Brain microvascular endothelial cell (primary cell): ENCODE measurements at regions not wholly inside any gene's neighbourhood (a gene's known extent, or its start where the extent isn't known, plus 50 kb on each side); places are given as distances from the start of the nearest gene placed in this dataset.
"Not testable (repeated sequence)": the region's sequence is repeated elsewhere in the genome, so short reads cannot be mapped to it uniquely, and the experiment has no call there.

Experiments
- DNase-seq: peaks from one replicate; pipeline ENCODE4 v3.0.0-alpha.2; 2020
- H3K27ac ChIP-seq: fragments of 250-450 bp; sonication (Bioruptor Pico); 2 replicates; pipeline ENCODE4 v1.5.1; 2020; ENCODE audit warnings: mild to moderate bottlenecking, moderate library complexity
- H3K27me3 ChIP-seq: fragments of 250-450 bp; sonication (Bioruptor Pico); replicated peaks from 2 replicates; pipeline ENCODE4 v1.5.1; 2020; ENCODE audit warnings: mild to moderate bottlenecking
- H3K36me3 ChIP-seq: fragments of 250-450 bp; sonication (Bioruptor Pico); replicated peaks from 2 replicates; pipeline ENCODE4 v1.5.1; 2020; ENCODE audit warnings: mild to moderate bottlenecking
- H3K4me3 ChIP-seq: 2 replicates; pipeline ENCODE4 v1.5.1; 2011; ENCODE audit warnings: low read depth, mild to moderate bottlenecking, control low read depth, low read length, moderate library complexity
- in situ Hi-C: cut with HindIII; loops from 2 replicates; pipeline ENCODE4 v1.10.0; 2017; ENCODE audit warnings: low sequenced_read_pairs, low pct_ligation_motif_present
- TF ChIP-seq, protein P1 (sequence below): IDR thresholded peaks from 2 replicates; pipeline ENCODE4 v1.5.1; 2011; ENCODE audit warnings: low read depth, mild to moderate bottlenecking, moderate library complexity, low read length, control low read depth, inconsistent platforms; ENCODE audit errors: missing control alignments

DNA sequence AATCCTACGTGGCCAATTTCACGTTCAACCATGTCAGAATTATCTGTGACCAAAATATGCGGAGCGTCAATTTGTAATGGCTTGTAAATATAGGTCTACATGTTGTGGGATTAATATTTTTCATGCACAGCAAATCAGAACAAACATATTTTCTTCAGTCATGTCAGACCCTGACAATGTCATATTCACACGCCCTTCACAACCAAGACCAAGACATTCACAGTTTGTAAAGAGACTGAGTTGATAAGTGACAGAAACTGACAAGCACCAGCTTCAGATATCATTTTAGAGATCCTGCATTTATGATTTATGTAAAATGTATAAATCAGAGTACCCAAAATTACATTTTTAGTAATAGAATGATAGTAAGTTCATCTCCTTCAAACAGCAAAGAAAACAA lies 57.3 kb upstream of the NOVA1 start:
- no peaks in the 10 kb centered on the region for H3K27me3 ChIP-seq
- no peaks in the 10 kb centered on the region for H3K36me3 ChIP-seq
- in situ Hi-C loops = no loop called here
- H3K27ac ChIP-seq = no peak overlapping the region
- H3K4me3 ChIP-seq = no peak overlapping the region
- no peak for DNase-seq
- TF ChIP-seq, protein P1, sequence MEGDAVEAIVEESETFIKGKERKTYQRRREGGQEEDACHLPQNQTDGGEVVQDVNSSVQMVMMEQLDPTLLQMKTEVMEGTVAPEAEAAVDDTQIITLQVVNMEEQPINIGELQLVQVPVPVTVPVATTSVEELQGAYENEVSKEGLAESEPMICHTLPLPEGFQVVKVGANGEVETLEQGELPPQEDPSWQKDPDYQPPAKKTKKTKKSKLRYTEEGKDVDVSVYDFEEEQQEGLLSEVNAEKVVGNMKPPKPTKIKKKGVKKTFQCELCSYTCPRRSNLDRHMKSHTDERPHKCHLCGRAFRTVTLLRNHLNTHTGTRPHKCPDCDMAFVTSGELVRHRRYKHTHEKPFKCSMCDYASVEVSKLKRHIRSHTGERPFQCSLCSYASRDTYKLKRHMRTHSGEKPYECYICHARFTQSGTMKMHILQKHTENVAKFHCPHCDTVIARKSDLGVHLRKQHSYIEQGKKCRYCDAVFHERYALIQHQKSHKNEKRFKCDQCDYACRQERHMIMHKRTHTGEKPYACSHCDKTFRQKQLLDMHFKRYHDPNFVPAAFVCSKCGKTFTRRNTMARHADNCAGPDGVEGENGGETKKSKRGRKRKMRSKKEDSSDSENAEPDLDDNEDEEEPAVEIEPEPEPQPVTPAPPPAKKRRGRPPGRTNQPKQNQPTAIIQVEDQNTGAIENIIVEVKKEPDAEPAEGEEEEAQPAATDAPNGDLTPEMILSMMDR = no peak

DNA sequence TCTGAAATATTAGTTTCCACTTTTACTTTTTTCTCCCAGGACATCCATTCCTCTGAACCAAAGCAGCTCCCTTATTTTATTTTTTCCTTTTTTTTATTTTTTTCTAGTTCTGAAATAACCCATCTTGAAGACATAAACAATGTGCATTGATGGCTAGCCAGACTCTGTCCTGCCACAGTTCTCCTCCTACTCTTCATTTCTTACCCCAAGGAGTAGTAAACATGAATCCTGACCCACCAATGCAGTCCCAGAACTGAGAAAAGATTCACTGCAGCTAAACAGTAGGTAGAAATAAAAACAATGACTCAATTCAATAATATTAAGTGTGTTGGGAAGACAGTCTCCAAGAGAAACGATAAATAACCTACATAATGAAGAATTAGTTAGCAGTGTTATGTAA lies 65.7 kb upstream of the NOVA1 start:
- Histone ChIP-seq H3K27ac (no peak overlapping the region), H3K36me3 (no peaks in the 10 kb centered on the region), H3K4me3 (no peak overlapping the region), H3K27me3 (no peaks in the 10 kb centered on the region)
- TF ChIP-seq, protein P1 = no peak
- no peak for DNase-seq
- in situ Hi-C loops = no loop called here

DNA sequence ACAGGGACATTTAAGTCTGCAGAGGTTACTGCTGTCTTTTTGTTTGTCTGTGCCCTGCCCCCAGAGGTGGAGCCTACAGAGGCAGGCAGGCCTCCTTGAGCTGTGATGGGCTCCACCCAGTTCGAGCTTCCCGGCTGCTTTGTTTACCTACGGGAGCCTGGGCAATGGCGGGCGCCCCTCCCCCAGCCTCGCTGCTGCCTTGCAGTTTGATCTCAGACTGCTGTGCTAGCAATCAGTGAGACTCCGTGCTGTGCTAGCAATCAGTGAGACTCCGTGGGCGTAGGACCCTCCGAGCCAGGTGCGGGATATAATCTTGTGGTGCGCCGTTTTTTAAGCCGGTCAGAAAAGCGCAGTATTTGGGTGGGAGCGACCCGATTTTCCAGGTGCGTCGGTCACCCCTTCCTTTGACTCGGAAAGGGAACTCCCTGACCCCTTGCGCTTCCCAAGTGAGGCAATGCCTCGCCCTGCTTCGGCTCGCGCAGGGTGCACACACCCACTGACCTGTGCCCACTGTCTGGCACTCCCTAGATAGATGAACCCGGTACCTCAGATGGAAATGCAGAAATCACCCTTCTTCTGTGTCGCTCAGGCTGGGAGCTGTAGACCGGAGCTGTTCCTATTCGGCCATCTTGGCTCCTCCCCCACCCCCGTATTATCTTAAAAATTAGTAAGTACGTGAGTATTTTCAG lies 81.0 kb upstream of the NOVA1 start:
- H3K27ac ChIP-seq, in situ Hi-C loops, DNase-seq, H3K36me3 ChIP-seq, H3K27me3 ChIP-seq, H3K4me3 ChIP-seq: not testable (repeated sequence)

DNA sequence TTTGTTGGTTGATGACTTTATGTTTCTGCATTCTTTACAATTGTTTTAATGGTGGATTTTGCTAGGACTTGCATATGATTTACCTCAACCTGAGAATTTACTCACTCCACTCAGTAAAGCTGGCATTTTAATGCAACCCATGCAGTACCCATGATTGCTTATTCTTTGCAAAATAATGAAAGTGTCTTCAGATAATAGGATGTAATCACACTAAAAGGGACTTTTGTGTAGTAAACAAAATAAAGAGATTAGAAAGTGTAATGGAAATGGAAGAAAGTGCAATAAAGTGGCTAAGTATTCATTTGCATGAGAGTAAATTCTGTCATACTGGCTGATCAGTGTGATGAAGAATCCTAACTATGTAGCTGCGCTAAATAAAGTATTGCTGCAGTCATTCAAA lies 87.6 kb upstream of the NOVA1 start:
- TF ChIP-seq, protein P1 = no peak
- H3K4me3 ChIP-seq = no peak overlapping the region
- H3K27me3 ChIP-seq = no peaks in the 10 kb centered on the region
- no peak overlapping the region for H3K27ac ChIP-seq
- in situ Hi-C loops = no loop called here
- H3K36me3 ChIP-seq = no peaks in the 10 kb centered on the region
- DNase-seq = no peak

DNA sequence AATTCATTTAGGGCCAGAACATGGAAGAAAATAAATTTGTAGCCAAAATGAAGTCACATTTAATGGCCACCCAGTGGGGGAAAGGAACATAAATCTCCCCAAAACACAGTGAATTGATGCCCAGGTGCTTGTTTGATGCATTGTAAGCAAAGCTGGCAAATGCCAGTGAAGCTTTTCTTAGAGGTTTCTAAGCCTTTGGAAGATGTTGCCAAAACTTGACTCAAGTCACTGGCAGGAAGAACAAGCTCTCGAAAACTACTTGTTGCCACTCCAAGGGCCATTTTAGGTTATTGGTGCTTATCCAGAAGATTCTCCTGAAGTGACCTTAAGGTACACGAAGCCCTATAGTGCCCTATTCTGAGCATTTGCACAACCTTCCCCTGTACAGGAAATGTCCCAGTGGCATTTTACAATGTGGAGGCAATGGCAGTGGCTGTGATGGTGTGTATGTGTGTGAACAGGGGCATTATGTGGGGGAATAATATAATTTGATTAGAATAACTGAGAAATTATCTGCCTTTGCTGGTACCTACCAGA lies 89.5 kb upstream of the NOVA1 start:
- no peak for DNase-seq
- H3K27ac ChIP-seq = no peak overlapping the region
- no peak overlapping the region for H3K4me3 ChIP-seq
- in situ Hi-C loops = no loop called here
- TF ChIP-seq, protein P1 = no peak
- H3K36me3 ChIP-seq = no peaks in the 10 kb centered on the region
- H3K27me3 ChIP-seq = no peaks in the 10 kb centered on the region

DNA sequence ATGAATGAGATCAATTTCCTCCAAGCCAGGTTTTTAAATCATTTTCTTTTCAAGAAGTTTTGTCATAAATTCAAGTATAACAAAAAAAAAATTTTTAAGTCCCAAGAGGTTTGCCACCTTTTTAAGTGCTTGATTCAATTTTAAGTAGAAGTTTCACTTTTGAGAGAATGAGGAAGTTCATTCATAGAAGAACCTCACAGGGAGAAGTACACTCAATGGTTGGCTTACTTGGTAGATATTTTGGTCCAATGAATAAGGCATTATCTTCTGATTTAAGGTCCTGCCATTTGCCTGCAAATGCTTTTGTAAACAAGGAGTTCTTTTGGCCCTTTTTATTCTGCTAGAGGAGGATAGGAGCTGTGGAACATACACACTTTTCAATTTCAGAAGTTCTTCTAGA lies 96.7 kb upstream of the NOVA1 start:
- H3K4me3 ChIP-seq = no peak overlapping the region
- in situ Hi-C loops = no loop called here
- DNase-seq = no peak
- H3K27ac ChIP-seq = no peak overlapping the region
- no peaks in the 10 kb centered on the region for H3K27me3 ChIP-seq
- H3K36me3 ChIP-seq = no peaks in the 10 kb centered on the region
- TF ChIP-seq, protein P1 = no peak
